ENCODE measurements at regions not wholly inside any gene's neighbourhood (a gene's known extent, or its start where the extent isn't known, plus 50 kb on each side); places are given as distances from the start of the nearest gene placed in this dataset.

- TF ChIP-seq CTCF (IDR thresholded peaks at IDR 0.05; ENCODE audit: borderline replicate concordance, extremely low read depth, low read length, poor library complexity, severe bottlenecking): no peak
- no peak for TF ChIP-seq EZH2 (IDR thresholded peaks at IDR 0.05; ENCODE audit: borderline replicate concordance, low read depth, low read length, severe bottlenecking)
Observed at GRCh38 chr18:56060967-56061541, 473.1 kb upstream of the TCF4 start.
